ENCODE measurements at regions not wholly inside any gene's neighbourhood (a gene's known extent, or its start where the extent isn't known, plus 50 kb on each side); places are given as distances from the start of the nearest gene placed in this dataset.
"Not testable (repeated sequence)": the region's sequence is repeated elsewhere in the genome, so short reads cannot be mapped to it uniquely, and the experiment has no call there.

- DNase-seq (ENCODE audit: low read depth): no peak
- no peak for TF ChIP-seq CTCF (conservative IDR thresholded peaks at IDR 0.05; ENCODE audit: low read depth, low read length)
- H3K4me3 ChIP-seq (ENCODE audit: low read depth, low read length): no peak overlapping the region
These were observed 595.2 kb upstream of the KIF2B start for GRCh38 chr17:53227514-53227913.

GRCh38 chr17:53227111-53227510, 595.6 kb upstream of the KIF2B start:
- no peak for TF ChIP-seq CTCF (conservative IDR thresholded peaks at IDR 0.05; ENCODE audit: low read depth, low read length)
- DNase-seq (ENCODE audit: low read depth): no peak
- H3K4me3 ChIP-seq (ENCODE audit: low read depth, low read length): no peak overlapping the region

GRCh38 chr17:53219821-53220220, 602.9 kb upstream of the KIF2B start:
- no peak for TF ChIP-seq CTCF (conservative IDR thresholded peaks at IDR 0.05; ENCODE audit: low read depth, low read length)
- DNase-seq (ENCODE audit: low read depth): no peak
- H3K4me3 ChIP-seq (ENCODE audit: low read depth, low read length): no peak overlapping the region

GRCh38 chr17:53218723-53219122, 604.0 kb upstream of the KIF2B start:
- TF ChIP-seq CTCF (conservative IDR thresholded peaks at IDR 0.05; ENCODE audit: low read depth, low read length): no peak
- H3K4me3 ChIP-seq (ENCODE audit: low read depth, low read length): no peak overlapping the region
- DNase-seq (ENCODE audit: low read depth): no peak

- no peak for DNase-seq (ENCODE audit: low read depth)
- no peak overlapping the region for H3K4me3 ChIP-seq (ENCODE audit: low read depth, low read length)
- no peak for TF ChIP-seq CTCF (conservative IDR thresholded peaks at IDR 0.05; ENCODE audit: low read depth, low read length)
These were observed 605.4 kb upstream of the KIF2B start for GRCh38 chr17:53217311-53217710.

- not testable (repeated sequence) for H3K4me3 ChIP-seq (ENCODE audit: low read depth, low read length); DNase-seq (ENCODE audit: low read depth)
These were observed 613.8 kb upstream of the KIF2B start for GRCh38 chr17:53208935-53209334.

- H3K4me3 ChIP-seq (ENCODE audit: low read depth, low read length): no peak overlapping the region
- TF ChIP-seq CTCF (conservative IDR thresholded peaks at IDR 0.05; ENCODE audit: low read depth, low read length): no peak
- DNase-seq (ENCODE audit: low read depth): no peak
These were observed 629.7 kb upstream of the KIF2B start for GRCh38 chr17:53193044-53193443.

GRCh38 chr17:53191878-53192277, 630.8 kb upstream of the KIF2B start:
- no peak for TF ChIP-seq CTCF (conservative IDR thresholded peaks at IDR 0.05; ENCODE audit: low read depth, low read length)
- no peak overlapping the region for H3K4me3 ChIP-seq (ENCODE audit: low read depth, low read length)
- DNase-seq (ENCODE audit: low read depth): no peak
